Liver (tissue), 8 donors: ENCODE measurements at regions not wholly inside any gene's neighbourhood (a gene's known extent, or its start where the extent isn't known, plus 50 kb on each side); places are given as distances from the start of the nearest gene placed in this dataset.

ENCODE experiments used
- DNase-seq: peaks from one replicate; pipeline ENCODE4 v3.0.0-alpha.2; 2017; ENCODE audit warnings: low spot score
- H3K27ac ChIP-seq, 2 donors: one replicate each; pipeline ENCODE4 v1.7.0; 2013; ENCODE audit warnings: inconsistent platforms in 2 of 2, low read length in 2 of 2, control low read depth in 1 of 2, low read depth in 1 of 2, mild to moderate bottlenecking in 1 of 2
- H3K27me3 ChIP-seq, 4 donors: one replicate each; pipeline versions ENCODE4 v1.6.1 to v1.7.0; 2013; ENCODE audit warnings: low read length in 3 of 4, inconsistent platforms in 1 of 4, mild to moderate bottlenecking in 1 of 4, moderate library complexity in 1 of 4; ENCODE audit not compliant: control insufficient read depth in 4 of 4, insufficient read depth in 4 of 4
- H3K36me3 ChIP-seq, 4 donors: one replicate each; pipeline versions ENCODE4 v1.6.1 to v1.7.0; 2013; ENCODE audit warnings: low read length in 3 of 4, mild to moderate bottlenecking in 3 of 4, low read depth in 1 of 4, moderate library complexity in 1 of 4; ENCODE audit not compliant: control insufficient read depth in 4 of 4, insufficient read depth in 3 of 4
- H3K4me1 ChIP-seq, 4 donors: one replicate each; pipeline versions ENCODE4 v1.6.1 to v1.7.0; 2013; ENCODE audit warnings: low read length in 3 of 4, mild to moderate bottlenecking in 3 of 4, moderate library complexity in 1 of 4; ENCODE audit not compliant: control insufficient read depth in 4 of 4, insufficient read depth in 4 of 4
- H3K4me3 ChIP-seq, 3 donors: one replicate each; pipeline versions ENCODE4 v1.6.1 to v1.7.0; 2013; ENCODE audit warnings: low read length in 3 of 3, control low read depth in 1 of 3, low read depth in 1 of 3, mild to moderate bottlenecking in 1 of 3
- H3K9ac ChIP-seq, 2 donors: one replicate each; pipeline ENCODE4 v1.7.0; 2013; ENCODE audit warnings: low read length in 2 of 2, mild to moderate bottlenecking in 2 of 2, moderate library complexity in 2 of 2, control low read depth in 1 of 2, low read depth in 1 of 2
- H3K9me3 ChIP-seq, 4 donors: one replicate each; pipeline versions ENCODE4 v1.6.1 to v1.7.0; 2013; ENCODE audit warnings: low read length in 3 of 4; ENCODE audit not compliant: control insufficient read depth in 4 of 4
- EGR1 ChIP-seq, 2 donors: IDR thresholded peaks; 2 replicates each; pipeline ENCODE4 v1.6.1; 2016 to 2018; ENCODE audit warnings: antibody characterized with exemption in 2 of 2, low read depth in 2 of 2
- FOXA1 ChIP-seq: IDR thresholded peaks from 2 replicates; pipeline ENCODE4 v1.6.1; 2016; ENCODE audit warnings: antibody characterized with exemption
- FOXA2 ChIP-seq: IDR thresholded peaks from 2 replicates; pipeline ENCODE4 v1.6.1; 2016; ENCODE audit warnings: antibody characterized with exemption
- HNF4A ChIP-seq, 2 donors: conservative IDR thresholded peaks; 2 replicates each; pipeline ENCODE4 v1.6.1; 2016; ENCODE audit warnings: antibody characterized with exemption in 2 of 2, mild to moderate bottlenecking in 2 of 2
- HNF4G ChIP-seq: IDR thresholded peaks from 2 replicates; pipeline ENCODE4 v1.6.1; 2016; ENCODE audit warnings: antibody characterized with exemption
- JUND ChIP-seq, 2 donors: IDR thresholded peaks; 2 replicates each; pipeline ENCODE4 v1.6.1; 2016; ENCODE audit warnings: antibody characterized with exemption in 2 of 2
- NR2F2 ChIP-seq: IDR thresholded peaks from 2 replicates; pipeline ENCODE4 v1.6.1; 2016; ENCODE audit warnings: antibody characterized with exemption
- RAD21 ChIP-seq, 2 donors: IDR thresholded peaks; 2 replicates each; pipeline ENCODE4 v1.6.1; 2016; ENCODE audit warnings: antibody characterized with exemption in 2 of 2, mild to moderate bottlenecking in 2 of 2
- RXRA ChIP-seq, 2 donors: IDR thresholded peaks; 2 replicates each; pipeline ENCODE4 v1.6.1; 2017 to 2018; ENCODE audit warnings: antibody characterized with exemption in 2 of 2, mild to moderate bottlenecking in 1 of 2
- SP1 ChIP-seq: IDR thresholded peaks from 2 replicates; pipeline ENCODE4 v1.6.1; 2018; ENCODE audit warnings: antibody characterized with exemption, mild to moderate bottlenecking
- TAF1 ChIP-seq: conservative IDR thresholded peaks from 2 replicates; pipeline ENCODE4 v1.6.1; 2016; ENCODE audit warnings: antibody characterized with exemption, mild to moderate bottlenecking
- YY1 ChIP-seq: IDR thresholded peaks from 2 replicates; pipeline ENCODE4 v1.6.1; 2016; ENCODE audit warnings: antibody characterized with exemption, mild to moderate bottlenecking
- WGBS: extraction: QIAGEN DNeasy Blood & Tissue Kit; methylation state at CpG from one replicate; pipeline ENCODE4 v1.1.7; 2013; 5-methylcytosine and 5-hydroxymethylcytosine counted together
- TF ChIP-seq, protein P1 (sequence below): IDR thresholded peaks from 2 replicates; pipeline ENCODE4 v1.6.1; 2016; ENCODE audit warnings: antibody characterized with exemption, mild to moderate bottlenecking
- TF ChIP-seq, protein P2 (sequence below): IDR thresholded peaks from 2 replicates; pipeline ENCODE4 v1.6.1; 2016; ENCODE audit warnings: antibody characterized with exemption
- TF ChIP-seq, protein P3 (sequence below): IDR thresholded peaks from 2 replicates; pipeline ENCODE4 v1.6.1; 2016; ENCODE audit warnings: antibody characterized with exemption
- TF ChIP-seq, protein P4 (sequence below): IDR thresholded peaks from 2 replicates; pipeline ENCODE4 v1.6.1; 2016; ENCODE audit warnings: antibody characterized with exemption
- TF ChIP-seq, protein P5 (sequence below): fragments of 150-350 bp; IDR thresholded peaks from 2 replicates; pipeline ENCODE4 v1.5.1; 2017; ENCODE audit warnings: improper control_type of control experiment, low read depth, low read length; ENCODE audit not compliant: missing input control
- donor health status: healthy.
- donor health status: healthy.
- donor health status: healthy.
- donor health status: healthy.
- donor health status: healthy.

DNA sequence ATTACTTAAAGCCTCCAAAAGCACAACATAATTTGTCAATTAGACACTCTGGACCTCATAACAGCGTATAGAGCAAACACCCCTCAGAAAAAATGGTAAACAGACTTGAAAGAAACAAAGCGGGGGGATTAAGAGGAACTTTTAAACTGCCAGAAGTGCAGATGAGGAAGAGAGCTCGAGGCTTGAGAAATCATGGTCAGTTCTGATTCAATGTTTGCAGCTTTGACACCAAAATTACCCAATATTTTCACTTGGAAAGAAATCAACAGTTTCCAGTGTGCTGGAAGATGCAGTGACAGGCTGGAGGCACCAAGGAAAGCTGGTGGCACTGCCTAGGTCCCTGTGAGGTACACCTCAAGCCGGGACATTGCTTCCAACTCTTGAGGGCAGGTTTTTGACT, 180.9 kb upstream of the TOX3 start:
- TF ChIP-seq YY1 (no peak), RAD21 (IDR thresholded peaks at IDR 0.05) (peak in 1 of 2 donors; percentile 12)
- no peak overlapping the region for H3K4me3 ChIP-seq
- whole genome bisulfite sequencing, result 61% methylated on average over 4 of the region's 4 CpGs
- no peak overlapping the region for H3K27ac ChIP-seq
- H3K4me1 ChIP-seq, result no peaks in the 10 kb centered on the region
- H3K9ac ChIP-seq, result no peak overlapping the region
- no peaks in the 10 kb centered on the region for H3K9me3 ChIP-seq
- DNase-seq, result no peak
- H3K36me3 ChIP-seq, result no peaks in the 10 kb centered on the region
- no peaks in the 10 kb centered on the region for H3K27me3 ChIP-seq

DNA sequence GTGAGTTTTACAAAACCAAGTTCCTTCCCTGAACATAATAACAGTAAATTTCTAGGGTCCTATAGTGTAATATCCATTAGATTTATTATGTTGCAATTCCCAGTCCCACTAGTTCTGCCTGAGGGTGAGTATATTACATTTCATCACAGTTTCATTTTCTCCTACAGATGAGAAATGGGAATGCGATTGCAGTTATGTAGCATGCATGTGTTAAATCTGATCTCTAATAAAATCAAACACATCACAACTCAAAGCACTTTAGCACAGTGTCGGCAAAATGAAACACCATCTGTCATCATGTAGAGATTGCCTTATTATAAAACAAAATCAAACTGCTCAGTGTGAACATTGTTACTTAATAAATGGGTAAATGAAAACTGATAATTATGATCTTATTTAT, 180.5 kb upstream of the TOX3 start:
- 86% methylated on average over 2 of the region's 2 CpGs for WGBS
- no peak for DNase-seq
- Histone ChIP-seq H3K27ac (no peak overlapping the region), H3K9me3 (no peaks in the 10 kb centered on the region), H3K4me1 (no peaks in the 10 kb centered on the region), H3K36me3 (no peaks in the 10 kb centered on the region), H3K27me3 (no peaks in the 10 kb centered on the region), H3K4me3 (no peak overlapping the region), H3K9ac (no peak overlapping the region)
- TF ChIP-seq TAF1 (no peak), HNF4A (conservative IDR thresholded peaks at IDR 0.05) (no peak), FOXA2 (no peak), RXRA (IDR thresholded peaks at IDR 0.05) (no peak), HNF4G (no peak), JUND (IDR thresholded peaks at IDR 0.05) (no peak), FOXA1 (no peak), RAD21 (IDR thresholded peaks at IDR 0.05) (no peak), SP1 (no peak), EGR1 (IDR thresholded peaks at IDR 0.05; ENCODE audit: low read depth in 2 of 2) (no peak), YY1 (no peak), NR2F2 (no peak)
- TF ChIP-seq, protein P1, sequence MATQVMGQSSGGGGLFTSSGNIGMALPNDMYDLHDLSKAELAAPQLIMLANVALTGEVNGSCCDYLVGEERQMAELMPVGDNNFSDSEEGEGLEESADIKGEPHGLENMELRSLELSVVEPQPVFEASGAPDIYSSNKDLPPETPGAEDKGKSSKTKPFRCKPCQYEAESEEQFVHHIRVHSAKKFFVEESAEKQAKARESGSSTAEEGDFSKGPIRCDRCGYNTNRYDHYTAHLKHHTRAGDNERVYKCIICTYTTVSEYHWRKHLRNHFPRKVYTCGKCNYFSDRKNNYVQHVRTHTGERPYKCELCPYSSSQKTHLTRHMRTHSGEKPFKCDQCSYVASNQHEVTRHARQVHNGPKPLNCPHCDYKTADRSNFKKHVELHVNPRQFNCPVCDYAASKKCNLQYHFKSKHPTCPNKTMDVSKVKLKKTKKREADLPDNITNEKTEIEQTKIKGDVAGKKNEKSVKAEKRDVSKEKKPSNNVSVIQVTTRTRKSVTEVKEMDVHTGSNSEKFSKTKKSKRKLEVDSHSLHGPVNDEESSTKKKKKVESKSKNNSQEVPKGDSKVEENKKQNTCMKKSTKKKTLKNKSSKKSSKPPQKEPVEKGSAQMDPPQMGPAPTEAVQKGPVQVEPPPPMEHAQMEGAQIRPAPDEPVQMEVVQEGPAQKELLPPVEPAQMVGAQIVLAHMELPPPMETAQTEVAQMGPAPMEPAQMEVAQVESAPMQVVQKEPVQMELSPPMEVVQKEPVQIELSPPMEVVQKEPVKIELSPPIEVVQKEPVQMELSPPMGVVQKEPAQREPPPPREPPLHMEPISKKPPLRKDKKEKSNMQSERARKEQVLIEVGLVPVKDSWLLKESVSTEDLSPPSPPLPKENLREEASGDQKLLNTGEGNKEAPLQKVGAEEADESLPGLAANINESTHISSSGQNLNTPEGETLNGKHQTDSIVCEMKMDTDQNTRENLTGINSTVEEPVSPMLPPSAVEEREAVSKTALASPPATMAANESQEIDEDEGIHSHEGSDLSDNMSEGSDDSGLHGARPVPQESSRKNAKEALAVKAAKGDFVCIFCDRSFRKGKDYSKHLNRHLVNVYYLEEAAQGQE, result no peak
- TF ChIP-seq, protein P2, sequence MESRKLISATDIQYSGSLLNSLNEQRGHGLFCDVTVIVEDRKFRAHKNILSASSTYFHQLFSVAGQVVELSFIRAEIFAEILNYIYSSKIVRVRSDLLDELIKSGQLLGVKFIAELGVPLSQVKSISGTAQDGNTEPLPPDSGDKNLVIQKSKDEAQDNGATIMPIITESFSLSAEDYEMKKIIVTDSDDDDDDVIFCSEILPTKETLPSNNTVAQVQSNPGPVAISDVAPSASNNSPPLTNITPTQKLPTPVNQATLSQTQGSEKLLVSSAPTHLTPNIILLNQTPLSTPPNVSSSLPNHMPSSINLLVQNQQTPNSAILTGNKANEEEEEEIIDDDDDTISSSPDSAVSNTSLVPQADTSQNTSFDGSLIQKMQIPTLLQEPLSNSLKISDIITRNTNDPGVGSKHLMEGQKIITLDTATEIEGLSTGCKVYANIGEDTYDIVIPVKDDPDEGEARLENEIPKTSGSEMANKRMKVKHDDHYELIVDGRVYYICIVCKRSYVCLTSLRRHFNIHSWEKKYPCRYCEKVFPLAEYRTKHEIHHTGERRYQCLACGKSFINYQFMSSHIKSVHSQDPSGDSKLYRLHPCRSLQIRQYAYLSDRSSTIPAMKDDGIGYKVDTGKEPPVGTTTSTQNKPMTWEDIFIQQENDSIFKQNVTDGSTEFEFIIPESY, result no peak
- TF ChIP-seq, protein P3, sequence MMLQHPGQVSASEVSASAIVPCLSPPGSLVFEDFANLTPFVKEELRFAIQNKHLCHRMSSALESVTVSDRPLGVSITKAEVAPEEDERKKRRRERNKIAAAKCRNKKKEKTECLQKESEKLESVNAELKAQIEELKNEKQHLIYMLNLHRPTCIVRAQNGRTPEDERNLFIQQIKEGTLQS, result no peak
- TF ChIP-seq, protein P4, sequence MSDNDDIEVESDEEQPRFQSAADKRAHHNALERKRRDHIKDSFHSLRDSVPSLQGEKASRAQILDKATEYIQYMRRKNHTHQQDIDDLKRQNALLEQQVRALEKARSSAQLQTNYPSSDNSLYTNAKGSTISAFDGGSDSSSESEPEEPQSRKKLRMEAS, result no peak
- TF ChIP-seq, protein P5, sequence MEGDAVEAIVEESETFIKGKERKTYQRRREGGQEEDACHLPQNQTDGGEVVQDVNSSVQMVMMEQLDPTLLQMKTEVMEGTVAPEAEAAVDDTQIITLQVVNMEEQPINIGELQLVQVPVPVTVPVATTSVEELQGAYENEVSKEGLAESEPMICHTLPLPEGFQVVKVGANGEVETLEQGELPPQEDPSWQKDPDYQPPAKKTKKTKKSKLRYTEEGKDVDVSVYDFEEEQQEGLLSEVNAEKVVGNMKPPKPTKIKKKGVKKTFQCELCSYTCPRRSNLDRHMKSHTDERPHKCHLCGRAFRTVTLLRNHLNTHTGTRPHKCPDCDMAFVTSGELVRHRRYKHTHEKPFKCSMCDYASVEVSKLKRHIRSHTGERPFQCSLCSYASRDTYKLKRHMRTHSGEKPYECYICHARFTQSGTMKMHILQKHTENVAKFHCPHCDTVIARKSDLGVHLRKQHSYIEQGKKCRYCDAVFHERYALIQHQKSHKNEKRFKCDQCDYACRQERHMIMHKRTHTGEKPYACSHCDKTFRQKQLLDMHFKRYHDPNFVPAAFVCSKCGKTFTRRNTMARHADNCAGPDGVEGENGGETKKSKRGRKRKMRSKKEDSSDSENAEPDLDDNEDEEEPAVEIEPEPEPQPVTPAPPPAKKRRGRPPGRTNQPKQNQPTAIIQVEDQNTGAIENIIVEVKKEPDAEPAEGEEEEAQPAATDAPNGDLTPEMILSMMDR, result no peak
